ENCODE measurements at regions not wholly inside any gene's neighbourhood (a gene's known extent, or its start where the extent isn't known, plus 50 kb on each side); places are given as distances from the start of the nearest gene placed in this dataset.
"Not testable (repeated sequence)": the region's sequence is repeated elsewhere in the genome, so short reads cannot be mapped to it uniquely, and the experiment has no call there.

- Histone ChIP-seq H3K9ac (ENCODE audit: low read length) (no peak overlapping the region), H4K20me1 (ENCODE audit: low read length) (0 out of 2 replicates have a peak, but pooled peaks cover 4% of the 10 kb centered on the region), H3K27ac (ENCODE audit: low read length) (no peak overlapping the region), H3K4me2 (ENCODE audit: low read length) (no peak overlapping the region), H2AFZ (ENCODE audit: low read length) (no peak overlapping the region), H3K4me1 (ENCODE audit: insufficient read depth, low read length) (peaks cover 3% of the 10 kb centered on the region; the same call in 1 of the 2 replicates), H3K9me2 (replicated peaks; ENCODE audit: low read length) (no peaks in the 10 kb centered on the region), H3K79me2 (ENCODE audit: low read length) (peaks cover 95% of the 10 kb centered on the region), H3K27me3 (ENCODE audit: low read length) (no peaks in the 10 kb centered on the region), H3F3A (ENCODE audit: low read length, unreplicated experiment) (no peaks in the 10 kb centered on the region), H3K9me3 (ENCODE audit: low read length) (no peaks in the 10 kb centered on the region), H3K4me3 (ENCODE audit: low read length) (no peak overlapping the region), H3K36me3 (ENCODE audit: low read depth, low read length) (no peaks in the 10 kb centered on the region)
- ChIA-PET POLR2A (ENCODE audit: unreplicated experiment) (no interaction called here), CTCF (no interaction called here)
- ATAC-seq (no peak), DNase-seq (no peak)
- no TSS peak for BruUV-seq (replicated peaks)
- TF ChIP-seq CTCF (conservative IDR thresholded peaks at IDR 0.05; ENCODE audit: low read depth, low read length): no peak
- no peak for TF ChIP-seq EZH2 (IDR thresholded peaks at IDR 0.05; ENCODE audit: low read length, unreplicated experiment)
- TF ChIP-seq EZH2phosphoT487 (IDR thresholded peaks at IDR 0.05; ENCODE audit: borderline replicate concordance, low read length): no peak
- intact Hi-C loops (cut with micrococcal nuclease): loop anchor here (10.0 kb wide), 1 partner anchor 475 kb away; the partner anchor contains the start of gene LOXHD1
Measured at GRCh38 chr18:46179306-46179705, 75.1 kb downstream of the HAUS1 start.

- Histone ChIP-seq H3K27me3 (ENCODE audit: low read length) (no peaks in the 10 kb centered on the region), H3K27ac (ENCODE audit: low read length) (no peak overlapping the region), H3F3A (ENCODE audit: low read length, unreplicated experiment) (no peaks in the 10 kb centered on the region), H3K9me2 (replicated peaks; ENCODE audit: low read length) (no peaks in the 10 kb centered on the region), H2AFZ (ENCODE audit: low read length) (no peak overlapping the region), H3K4me2 (ENCODE audit: low read length) (no peak overlapping the region), H3K4me1 (ENCODE audit: insufficient read depth, low read length) (no peaks in the 10 kb centered on the region), H4K20me1 (ENCODE audit: low read length) (no peaks in the 10 kb centered on the region), H3K36me3 (ENCODE audit: low read depth, low read length) (no peaks in the 10 kb centered on the region), H3K9ac (ENCODE audit: low read length) (no peak overlapping the region), H3K9me3 (ENCODE audit: low read length) (no peaks in the 10 kb centered on the region), H3K79me2 (ENCODE audit: low read length) (peaks cover 75% of the 10 kb centered on the region), H3K4me3 (ENCODE audit: low read length) (no peak overlapping the region)
- ChIA-PET POLR2A (ENCODE audit: unreplicated experiment) (no interaction called here), CTCF (no interaction called here)
- TF ChIP-seq CTCF (conservative IDR thresholded peaks at IDR 0.05; ENCODE audit: low read depth, low read length): no peak
- TF ChIP-seq EZH2 (IDR thresholded peaks at IDR 0.05; ENCODE audit: low read length, unreplicated experiment): no peak
- no peak for ATAC-seq
- intact Hi-C loops (cut with micrococcal nuclease): no loop called here
- no peak for DNase-seq
- BruUV-seq (replicated peaks): no TSS peak
Measured at GRCh38 chr18:46182633-46183358, 78.6 kb downstream of the HAUS1 start.

- H3K4me3 ChIP-seq (ENCODE audit: low read length); H3F3A ChIP-seq (ENCODE audit: low read length, unreplicated experiment); intact Hi-C loops (cut with micrococcal nuclease); H3K36me3 ChIP-seq (ENCODE audit: low read depth, low read length); POLR2A ChIA-PET (ENCODE audit: unreplicated experiment); CTCF ChIA-PET; H4K20me1 ChIP-seq (ENCODE audit: low read length); H2AFZ ChIP-seq (ENCODE audit: low read length); H3K9me3 ChIP-seq (ENCODE audit: low read length); ATAC-seq; DNase-seq; H3K4me2 ChIP-seq (ENCODE audit: low read length); H3K27ac ChIP-seq (ENCODE audit: low read length); BruUV-seq (replicated peaks); H3K9me2 ChIP-seq (replicated peaks; ENCODE audit: low read length); H3K4me1 ChIP-seq (ENCODE audit: insufficient read depth, low read length); H3K27me3 ChIP-seq (ENCODE audit: low read length); H3K9ac ChIP-seq (ENCODE audit: low read length): not testable (repeated sequence)
- peaks cover 70% of the 10 kb centered on the region for H3K79me2 ChIP-seq (ENCODE audit: low read length)
Measured at GRCh38 chr18:46184296-46184695, 80.1 kb downstream of the HAUS1 start.
